GM21786 (cell line): ENCODE measurements at regions not wholly inside any gene's neighbourhood (a gene's known extent, or its start where the extent isn't known, plus 50 kb on each side); places are given as distances from the start of the nearest gene placed in this dataset.
"Not testable (repeated sequence)": the region's sequence is repeated elsewhere in the genome, so short reads cannot be mapped to it uniquely, and the experiment has no call there.

Experiments used
- ATAC-seq: cut with Tn5 transposase; IDR thresholded peaks from one replicate; pipeline ENCODE4 v1.9.1; 2021; ENCODE audit not compliant: unreplicated experiment

DNA sequence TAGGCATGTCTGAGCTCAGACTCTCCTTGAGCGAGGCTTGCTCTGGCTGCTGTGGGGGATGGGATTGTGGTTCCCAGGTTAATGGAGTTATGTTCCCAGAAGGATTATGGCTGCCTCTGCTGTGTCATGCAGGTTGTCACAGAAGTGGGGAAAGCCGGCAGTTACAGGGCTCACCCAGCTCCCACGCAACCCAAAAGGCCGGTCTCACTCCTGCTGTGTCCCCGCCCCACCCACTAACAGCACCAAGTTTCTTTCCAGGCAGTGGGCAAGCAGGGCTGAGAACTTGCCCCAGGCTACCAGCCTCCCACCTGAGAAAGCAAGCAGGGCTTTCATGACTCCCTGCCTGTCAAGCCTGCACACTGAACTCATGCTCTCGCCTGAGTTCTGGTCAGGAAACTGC lies 750.5 kb downstream of the FRK start:
- no peak for ATAC-seq

DNA sequence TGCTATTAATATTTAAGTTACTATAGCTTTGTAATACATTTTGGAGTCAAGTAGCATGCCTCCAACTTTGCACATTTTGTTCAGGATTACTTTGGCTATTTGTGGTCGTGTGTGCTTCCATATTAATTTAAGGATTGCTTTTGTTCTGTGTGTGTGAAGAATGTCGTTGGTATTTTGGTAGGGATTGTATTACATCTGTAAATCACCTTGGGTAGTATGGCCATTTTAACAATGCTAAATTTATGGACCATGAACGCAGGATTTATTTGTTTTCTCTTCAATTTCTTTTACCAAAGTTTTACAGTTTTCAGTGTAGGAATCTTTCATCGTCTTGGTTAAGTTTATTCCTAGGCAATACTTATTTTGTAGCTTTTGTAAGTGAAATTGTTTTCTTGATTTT lies 758.0 kb downstream of the FRK start:
- no peak for ATAC-seq

DNA sequence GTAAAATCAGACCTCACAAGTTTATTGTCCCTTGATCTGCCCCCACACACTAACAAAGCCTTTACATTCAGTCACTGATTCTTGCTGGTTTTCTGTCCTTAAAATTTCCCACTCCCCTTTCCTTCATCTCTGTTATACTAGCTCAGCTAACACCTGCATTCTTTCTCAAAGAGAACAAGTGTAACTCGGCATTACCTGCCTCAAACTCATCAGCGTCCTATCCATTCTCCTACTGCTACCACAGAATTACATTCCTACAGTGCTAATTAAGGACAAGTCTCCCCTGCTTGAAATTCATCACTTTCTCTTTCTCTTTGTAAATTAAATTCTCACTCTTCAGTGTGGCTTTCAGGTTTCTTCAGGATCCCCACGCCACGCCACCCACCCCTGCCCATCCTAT lies 773.2 kb downstream of the FRK start:
- ATAC-seq: no peak

DNA sequence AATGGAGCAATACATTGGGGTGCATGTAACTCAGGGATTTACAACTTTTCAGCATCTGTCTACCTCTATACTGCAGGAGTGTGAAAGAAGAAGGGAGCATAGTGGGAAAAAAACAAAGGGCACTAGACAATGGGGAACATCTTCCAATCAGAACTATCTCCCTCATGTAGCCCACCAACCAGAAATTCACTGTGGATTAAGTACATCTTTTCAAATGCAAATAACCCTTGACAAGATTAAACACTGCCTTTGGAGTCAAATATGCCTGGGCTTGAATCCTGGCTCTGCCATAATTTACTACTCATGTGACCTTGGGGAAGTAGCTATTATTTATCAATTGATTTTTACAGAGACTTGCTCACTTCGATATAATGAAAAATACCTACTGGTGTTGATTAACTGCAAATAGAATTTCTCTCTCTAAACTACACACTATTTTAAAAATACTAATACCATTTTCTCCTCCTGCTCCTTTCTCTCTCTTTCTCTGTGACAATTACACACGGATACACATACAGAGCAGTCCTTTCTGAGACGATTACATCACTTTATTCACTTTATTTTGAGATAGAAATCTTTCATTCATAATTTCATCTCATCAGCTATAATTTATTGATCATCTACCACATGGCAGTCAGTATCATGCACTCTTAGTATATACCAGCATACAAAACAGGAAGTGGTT lies 783.7 kb downstream of the FRK start:
- ATAC-seq: no peak

DNA sequence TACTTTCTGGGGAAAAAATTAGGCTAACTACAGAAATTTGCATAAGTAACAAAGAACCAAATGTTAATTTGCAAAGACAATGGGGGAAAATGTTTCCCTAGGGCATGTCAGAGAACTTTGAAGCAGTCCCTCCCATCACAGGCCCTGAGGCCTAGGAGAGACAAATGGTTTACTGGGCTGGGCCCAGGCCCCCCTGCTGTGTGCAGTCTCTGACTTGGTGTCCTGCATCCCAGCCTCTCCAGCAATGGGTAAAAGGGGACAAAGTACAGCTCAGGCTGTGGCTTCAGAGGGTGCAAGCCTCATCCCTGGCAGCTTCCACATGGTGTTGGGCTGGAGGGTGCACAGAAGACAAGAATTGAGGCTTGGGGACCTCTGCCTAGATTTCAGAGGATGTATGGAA lies 788.4 kb downstream of the FRK start:
- no peak for ATAC-seq

DNA sequence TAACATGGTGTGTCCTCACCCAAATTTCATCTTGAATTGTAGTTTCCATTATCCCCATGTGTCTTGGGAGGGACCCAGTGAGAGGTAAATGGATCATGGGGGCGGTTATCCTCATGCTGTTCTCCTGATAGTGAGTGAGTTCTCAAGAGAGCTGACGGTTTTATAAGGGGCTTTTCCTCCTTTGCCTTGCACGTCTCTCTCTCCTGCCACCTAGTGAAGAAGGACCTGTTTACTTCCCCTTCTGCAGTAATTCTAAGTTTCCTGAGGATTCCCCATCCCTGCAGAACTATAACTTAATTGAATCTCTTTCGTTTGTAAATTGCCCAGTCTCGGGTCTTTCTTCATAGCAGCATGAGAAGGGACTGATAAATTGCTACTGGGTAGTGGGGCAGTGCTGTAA lies 789.3 kb downstream of the FRK start:
- ATAC-seq: no peak

DNA sequence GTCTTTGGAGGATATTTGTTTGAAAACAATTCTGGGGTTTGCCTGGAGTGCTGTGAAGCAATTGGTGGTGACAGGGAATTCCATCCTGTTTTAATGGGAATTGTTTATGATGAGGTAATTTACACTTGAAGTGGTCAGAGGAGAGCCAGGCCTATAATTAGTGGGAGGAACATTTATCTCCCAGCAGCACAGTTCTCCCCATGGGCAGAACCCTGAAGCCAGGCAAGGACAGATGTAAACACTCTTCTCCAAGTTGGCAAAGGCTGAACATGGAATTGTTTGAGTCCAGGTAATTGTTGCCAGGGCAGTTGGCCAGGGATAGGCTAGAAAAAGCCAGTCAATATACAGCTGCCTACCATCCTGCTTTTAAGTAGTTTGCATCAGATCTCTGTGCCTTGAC lies 789.7 kb downstream of the FRK start:
- no peak for ATAC-seq

DNA sequence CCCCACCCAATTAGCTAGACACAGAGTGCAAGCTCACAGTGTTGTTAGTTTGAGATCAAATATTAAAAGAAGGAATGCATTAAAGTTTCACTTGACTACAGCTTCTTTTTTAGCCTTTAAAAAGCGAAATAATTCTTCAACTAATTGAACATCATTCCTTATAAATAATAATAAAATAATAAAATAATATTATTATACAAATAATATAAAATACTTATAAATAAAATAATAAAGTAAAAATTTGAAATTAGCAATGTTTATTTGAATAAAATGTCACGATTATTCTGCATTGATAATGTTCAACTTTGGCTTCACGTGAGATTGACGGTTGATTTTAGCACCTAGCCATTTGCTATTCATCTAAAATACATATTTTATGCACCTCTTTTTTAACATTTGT lies 819.3 kb downstream of the FRK start:
- no peak for ATAC-seq

DNA sequence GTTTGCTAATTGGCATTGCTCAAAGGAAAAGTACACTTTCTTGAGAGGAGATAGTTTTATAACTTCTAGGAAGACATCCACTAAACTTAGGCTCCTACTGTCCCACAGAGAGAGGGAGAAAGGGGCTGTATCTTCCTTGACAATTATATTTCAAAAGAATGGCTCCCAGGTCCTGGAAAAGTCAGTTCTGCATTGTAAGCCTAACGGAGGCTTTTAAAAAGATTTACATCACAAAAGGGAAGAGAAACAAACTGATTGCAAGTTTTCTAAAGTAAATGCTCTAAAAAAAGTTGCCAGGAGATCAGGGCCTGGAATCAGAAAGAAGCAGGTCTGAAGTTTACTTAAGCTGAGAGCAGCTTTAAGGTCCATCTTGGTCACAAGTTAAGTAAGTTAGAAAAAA lies 839.5 kb downstream of the FRK start:
- no peak for ATAC-seq

DNA sequence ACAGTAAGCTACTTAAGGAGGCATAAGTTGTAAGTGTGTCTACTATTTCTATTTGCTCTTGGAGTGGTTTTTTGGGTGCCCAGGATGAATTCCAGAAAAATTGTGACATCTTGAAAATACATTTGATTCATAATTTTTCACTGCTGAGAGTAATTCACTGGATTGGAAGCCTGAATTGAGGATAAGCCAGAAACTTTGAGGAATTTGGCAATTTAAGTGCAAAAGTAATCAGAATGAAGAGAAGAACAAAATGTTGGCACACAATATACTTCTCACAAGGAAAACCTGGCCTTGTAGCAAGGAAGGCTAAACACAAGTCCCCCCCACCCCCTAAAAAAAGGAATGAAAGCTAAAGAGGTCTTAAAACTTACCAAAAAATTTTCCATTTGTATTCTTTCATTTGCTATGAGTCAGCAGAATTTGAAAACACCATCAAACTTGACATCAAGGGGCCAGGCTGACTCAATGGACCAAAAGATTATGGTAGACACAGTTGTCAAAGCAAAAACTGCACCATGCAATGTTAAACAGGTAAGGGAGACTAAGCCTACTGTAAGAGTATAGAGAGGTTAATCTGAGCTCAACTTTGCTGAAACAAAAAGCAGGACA lies 840.0 kb downstream of the FRK start:
- no peak for ATAC-seq

DNA sequence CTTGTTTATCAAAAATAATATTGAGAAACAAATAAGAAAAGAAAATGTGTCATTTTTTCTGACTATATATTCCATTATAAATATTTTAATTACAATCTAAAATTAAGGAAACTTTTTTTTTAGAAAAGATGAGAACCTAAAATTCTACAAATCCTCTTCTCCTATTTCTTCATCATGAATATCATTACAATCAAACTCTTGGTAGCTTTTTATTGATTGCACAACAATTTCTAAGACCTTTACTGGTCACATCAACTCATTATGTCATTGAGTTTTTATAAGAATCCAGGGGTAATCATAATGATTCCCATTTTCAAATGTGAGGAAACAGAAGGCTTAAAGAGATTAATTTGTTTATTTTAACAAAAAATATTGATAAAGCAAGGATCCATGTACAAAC lies 841.0 kb downstream of the FRK start:
- ATAC-seq: no peak

DNA sequence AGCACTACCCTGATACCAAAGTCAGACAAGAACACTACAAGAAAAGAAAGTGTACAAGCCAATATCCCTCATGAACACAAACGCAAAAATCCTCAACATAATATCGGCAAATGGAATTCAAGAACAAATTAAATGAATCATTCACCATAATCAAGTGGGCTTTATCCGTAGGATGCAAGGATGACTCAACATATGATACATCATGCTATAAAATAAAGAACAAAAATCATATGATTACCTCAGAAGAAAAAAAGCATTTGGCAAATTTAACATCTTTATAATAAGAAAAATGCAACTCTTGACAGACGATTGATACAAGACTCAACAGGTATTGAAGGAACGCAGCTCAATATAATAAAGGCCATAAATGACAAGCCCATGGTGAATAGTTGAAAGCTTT lies 843.9 kb downstream of the FRK start:
- no peak for ATAC-seq

DNA sequence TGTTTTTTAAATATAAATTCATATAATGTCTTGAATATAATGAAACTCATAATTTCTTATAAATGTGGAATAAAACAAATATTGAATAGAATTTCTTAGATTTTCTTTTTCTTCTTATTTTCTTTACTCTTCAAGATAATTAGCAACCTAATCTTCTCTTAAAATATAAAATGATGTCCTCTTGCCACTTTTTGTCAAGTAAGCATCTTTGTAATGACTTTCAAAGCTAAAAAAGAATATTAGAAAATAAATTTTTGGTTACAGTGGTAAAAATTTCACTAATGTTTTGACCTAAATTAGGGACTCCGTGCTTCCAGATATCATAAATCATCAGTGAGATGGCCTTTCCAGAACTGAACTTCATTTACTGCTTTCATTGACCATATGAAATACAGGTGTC lies 846.4 kb downstream of the FRK start:
- no peak for ATAC-seq

DNA sequence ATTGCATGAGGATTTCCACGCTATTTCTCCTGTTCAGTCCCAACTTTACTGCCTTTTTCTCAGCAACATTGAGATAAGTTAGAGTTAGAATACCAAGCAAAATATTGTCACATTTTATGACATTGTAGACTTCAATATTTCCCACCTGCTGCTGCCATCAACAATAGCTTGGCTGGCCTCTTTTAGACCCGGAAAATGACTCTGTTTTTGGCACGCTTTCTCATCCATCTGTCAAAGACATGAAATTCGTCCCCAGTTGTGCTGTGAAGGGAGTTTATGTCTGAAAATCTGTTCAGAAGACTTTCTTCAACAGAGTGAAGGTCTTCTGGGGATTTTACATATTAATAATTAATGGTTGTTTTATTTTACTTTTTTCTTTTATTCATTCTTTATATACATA lies 857.3 kb downstream of the FRK start:
- ATAC-seq: no peak

DNA sequence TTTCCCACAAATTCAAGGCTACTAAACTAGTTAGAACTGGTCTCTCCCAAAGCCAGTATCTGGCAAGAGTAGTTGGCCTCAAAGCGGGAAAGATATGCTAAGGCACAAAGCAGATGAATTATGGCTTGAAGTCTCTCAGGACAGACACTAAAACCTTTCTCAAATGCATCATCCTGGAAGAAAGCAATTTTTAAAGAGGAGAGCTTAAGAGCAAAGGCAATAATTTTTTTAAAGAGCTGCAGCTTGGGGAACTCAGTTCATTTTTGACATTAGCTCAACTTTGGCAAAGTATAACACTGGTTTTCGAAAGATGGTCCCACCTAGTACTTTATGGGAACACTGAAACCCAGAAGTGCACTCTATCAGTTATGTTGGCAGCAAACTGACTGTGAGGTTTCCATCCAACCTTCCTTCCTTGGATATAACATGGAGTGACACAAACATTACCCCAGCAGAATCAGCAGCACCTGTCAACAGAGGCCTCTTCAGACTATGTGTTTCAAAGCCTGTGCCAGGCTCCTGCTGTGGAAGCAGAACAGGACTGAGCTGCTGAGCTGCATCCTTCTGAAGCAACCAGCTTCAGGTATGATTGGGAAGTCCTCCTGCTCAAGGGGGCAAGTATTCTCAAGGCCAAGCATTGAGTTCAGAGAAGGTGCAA lies 852.3 kb upstream of the HS3ST5 start:
- ATAC-seq: no peak

DNA sequence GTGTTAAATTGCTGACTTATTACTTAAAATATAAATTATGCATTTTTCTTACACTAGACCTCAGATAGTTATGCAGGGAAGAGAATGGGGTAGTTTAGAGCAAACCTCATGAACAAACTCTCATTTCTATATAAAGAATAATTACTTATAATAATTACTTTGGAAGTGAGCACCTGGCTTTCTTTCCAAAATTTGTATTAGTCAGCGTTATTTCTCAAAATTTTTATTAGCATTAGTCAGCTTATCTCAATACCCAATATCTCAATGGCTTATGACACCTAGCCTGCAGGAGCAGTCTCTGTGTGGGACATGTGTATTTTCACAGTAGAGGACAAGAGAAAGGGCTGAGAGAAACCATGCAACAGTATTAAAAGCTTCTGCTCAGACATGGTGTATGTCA lies 849.2 kb upstream of the HS3ST5 start:
- ATAC-seq: no peak

DNA sequence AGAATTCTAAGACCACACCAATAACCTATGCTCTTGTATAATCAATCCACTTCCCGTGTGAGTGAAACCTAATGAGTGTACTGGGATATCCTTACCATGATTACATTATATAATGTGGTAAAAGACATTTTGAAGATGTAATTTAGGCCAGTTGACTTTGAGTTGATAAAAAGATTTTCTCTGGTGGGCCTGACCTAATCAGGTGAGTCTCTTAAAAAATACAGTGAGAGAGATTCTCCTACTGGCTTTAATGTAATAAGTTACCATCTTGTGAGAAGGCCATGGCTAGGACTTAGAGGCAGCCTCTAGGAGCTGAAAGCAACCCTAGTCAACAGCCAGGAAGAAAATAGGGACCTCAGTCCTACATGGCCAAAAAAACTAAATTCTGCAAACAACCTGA lies 847.7 kb upstream of the HS3ST5 start:
- no peak for ATAC-seq

DNA sequence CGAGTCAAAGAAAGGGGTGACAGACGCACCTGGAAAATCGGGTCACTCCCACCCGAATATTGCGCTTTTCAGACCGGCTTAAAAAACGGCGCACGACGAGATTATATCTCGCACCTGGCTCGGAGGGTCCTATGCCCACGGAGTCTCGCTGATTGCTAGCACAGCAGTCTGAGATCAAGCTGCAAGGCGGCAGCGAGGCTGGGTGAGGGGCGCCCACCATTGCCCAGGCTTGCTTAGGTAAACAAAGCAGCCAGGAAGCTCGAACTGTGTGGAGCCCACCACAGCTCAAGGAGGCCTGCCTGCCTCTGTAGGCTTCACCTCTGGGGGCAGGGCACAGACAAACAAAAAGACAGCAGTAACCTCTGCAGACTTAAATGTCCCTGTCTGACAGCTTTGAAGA lies 832.6 kb upstream of the HS3ST5 start:
- ATAC-seq: not testable (repeated sequence)

DNA sequence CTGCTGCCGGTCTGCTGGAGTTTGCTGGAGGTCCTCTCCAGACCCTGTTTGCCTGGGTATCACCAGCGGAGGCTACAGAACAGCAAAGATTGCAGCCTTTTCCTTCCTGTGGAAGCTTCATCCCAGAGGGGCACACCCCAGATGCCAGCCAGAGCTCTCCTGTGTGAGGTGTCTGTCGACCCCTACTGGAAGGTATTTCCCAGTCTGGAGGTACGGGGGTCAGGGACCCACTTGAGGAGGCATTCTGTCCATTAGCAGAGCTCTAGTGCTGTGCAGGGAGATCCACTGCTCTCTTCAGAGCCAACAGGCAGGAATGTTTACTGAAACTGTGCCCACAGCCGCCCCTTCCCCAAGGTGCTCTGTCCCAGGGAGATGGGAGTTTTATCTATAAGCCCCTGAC lies 823.1 kb upstream of the HS3ST5 start:
- not testable (repeated sequence) for ATAC-seq

DNA sequence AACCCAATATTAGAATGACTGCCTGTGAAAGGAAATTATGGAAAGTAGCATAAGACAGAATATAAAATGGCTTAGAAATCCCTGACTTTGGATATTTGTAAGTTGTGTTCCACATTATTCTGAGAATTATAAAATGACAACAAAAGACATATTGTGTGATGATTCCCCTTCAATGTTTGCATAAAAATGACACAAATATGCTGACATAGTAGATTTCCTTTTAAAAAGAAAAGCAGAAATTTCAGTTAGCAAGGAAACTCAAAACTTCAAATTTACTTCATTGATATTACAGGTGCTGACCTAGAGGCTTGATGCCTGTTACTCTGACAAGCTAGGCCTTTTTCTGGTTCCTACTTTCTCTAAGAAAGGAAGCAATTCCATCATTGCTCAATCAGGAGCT lies 816.9 kb upstream of the HS3ST5 start:
- ATAC-seq: no peak

DNA sequence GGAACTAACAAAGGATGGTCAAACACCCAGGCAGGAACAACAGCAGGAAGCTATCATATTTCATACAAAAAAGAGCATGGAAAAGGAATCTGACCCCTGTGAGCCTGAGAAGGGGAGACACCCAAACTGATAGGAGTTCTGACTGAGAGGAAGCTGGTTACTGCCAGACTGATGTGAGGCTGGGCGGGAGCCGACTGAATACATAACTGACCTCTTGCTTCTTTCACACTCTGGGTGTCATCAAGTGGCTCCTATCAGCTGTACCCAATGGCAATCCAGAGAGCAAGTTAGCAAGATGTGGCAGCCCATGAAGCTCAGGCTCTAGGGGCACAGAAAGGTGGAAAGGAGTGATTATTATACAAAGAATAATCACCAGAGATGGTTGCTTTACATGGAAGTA lies 795.1 kb upstream of the HS3ST5 start:
- no peak for ATAC-seq

DNA sequence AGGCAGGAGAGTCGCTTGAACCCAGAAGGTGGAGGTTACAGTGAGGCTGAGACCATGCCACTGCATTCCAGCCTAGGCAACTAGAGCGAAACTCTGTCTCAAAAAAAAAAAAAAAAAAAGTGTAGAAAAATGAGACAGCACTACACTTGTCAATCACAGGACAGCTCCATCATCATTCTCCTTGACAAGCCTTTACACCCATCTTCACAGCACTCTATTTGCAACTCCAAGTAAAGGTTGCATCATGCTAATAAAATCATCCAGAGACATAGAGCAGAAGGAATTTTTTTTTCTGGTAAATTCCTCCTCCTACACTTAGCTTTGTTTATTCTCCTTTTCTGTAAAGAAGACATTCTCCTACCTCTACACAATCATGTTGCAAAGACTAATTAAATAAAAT lies 791.0 kb upstream of the HS3ST5 start:
- ATAC-seq: no peak
